ENCODE measurements at regions not wholly inside any gene's neighbourhood (a gene's known extent, or its start where the extent isn't known, plus 50 kb on each side); places are given as distances from the start of the nearest gene placed in this dataset.

DNA sequence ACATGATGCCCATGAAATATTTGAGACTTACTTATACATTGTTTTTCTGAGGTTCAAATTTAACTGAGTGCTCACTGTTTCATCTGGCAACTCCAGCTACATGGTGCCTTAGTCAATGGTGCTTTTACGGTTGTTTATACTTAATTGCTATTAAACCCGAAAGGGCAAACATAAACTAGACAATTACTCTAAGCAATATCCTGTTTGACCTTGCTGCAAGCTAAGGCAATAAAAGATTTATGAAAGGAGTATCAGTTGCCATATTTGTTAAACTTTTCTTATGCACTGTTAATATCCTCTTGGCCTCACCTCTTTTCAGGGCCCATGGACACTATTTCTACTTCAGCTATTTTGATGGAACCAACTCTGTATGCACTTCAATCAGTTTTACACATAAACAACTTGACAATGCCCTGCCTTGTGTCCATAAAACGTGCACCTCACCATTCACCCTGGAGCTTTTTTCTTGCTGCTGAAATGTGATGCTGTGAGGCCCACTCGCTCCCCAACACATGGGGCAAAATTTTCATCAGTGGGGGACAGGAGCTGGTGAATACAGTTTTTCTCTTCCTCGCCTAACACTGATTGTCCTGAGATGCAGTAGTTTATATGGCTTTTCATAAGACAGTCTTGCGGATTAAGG is 64.1 kb upstream of the HIF1A start:
- Mint-ChIP-seq H3K9me3 (peaks cover 2% of the 10 kb centered on the region), H3K4me1 (ENCODE audit: low read depth) (peaks cover 5% of the 10 kb centered on the region), H3K36me3 (ENCODE audit: low read depth) (no peaks in the 10 kb centered on the region), H3K27ac (no peak overlapping the region), H3K27me3 (ENCODE audit: low read depth) (no peaks in the 10 kb centered on the region), H3K4me3 (ENCODE audit: low read depth) (no peak overlapping the region)
- intact Hi-C loops (cut with micrococcal nuclease): no loop called here
- no peak for DNase-seq (ENCODE audit: low spot score)

DNA sequence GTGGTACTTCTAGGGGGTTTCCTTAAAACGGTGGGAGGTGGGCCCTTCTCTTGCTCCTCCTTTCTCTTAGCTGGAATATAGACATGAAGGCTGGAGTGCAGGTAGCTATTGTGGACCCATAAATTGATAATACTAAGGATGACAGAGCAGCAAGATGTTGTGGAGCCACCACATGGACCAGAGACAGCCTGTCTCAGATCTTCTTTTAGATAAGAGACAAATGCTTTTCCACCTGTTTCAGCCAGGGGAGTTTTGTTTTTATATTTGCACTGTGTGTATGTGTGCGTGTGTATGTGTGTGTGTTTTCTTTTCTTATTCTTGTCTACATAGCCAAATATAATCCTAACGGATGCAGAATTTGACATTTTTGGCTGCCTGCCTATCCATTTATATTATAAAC is 62.9 kb upstream of the HIF1A start:
- no peak overlapping the region for H3K4me3 Mint-ChIP-seq (ENCODE audit: low read depth)
- peaks cover 11% of the 10 kb centered on the region for H3K4me1 Mint-ChIP-seq (ENCODE audit: low read depth)
- H3K27me3 Mint-ChIP-seq (ENCODE audit: low read depth): no peaks in the 10 kb centered on the region
- DNase-seq (ENCODE audit: low spot score): no peak
- no peaks in the 10 kb centered on the region for H3K36me3 Mint-ChIP-seq (ENCODE audit: low read depth)
- intact Hi-C loops (cut with micrococcal nuclease): no loop called here
- H3K9me3 Mint-ChIP-seq: peaks cover 2% of the 10 kb centered on the region
- H3K27ac Mint-ChIP-seq: no peak overlapping the region

DNA sequence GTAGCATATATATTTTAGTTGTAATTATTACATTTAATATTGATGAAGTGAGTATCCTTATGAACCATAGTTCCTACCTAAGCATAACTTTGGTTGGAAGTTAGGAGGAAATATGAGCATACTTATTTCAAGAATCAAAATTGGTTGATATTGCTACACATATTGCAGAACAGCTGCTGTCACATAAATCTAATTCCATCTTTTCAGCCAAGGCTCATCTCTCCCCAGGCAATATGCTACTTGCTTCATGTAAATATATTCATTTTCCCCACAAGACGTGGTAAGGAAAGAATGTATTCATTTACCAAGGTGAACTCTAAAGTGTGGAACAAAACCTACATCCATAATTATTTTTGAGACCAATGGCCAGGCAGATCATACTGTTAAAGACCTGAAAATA is 62.5 kb upstream of the HIF1A start:
- Mint-ChIP-seq H3K27ac (no peak overlapping the region), H3K27me3 (ENCODE audit: low read depth) (no peaks in the 10 kb centered on the region), H3K36me3 (ENCODE audit: low read depth) (no peaks in the 10 kb centered on the region), H3K9me3 (peaks cover 2% of the 10 kb centered on the region), H3K4me1 (ENCODE audit: low read depth) (peaks cover 10% of the 10 kb centered on the region), H3K4me3 (ENCODE audit: low read depth) (no peak overlapping the region)
- intact Hi-C loops (cut with micrococcal nuclease): no loop called here
- no peak for DNase-seq (ENCODE audit: low spot score)

DNA sequence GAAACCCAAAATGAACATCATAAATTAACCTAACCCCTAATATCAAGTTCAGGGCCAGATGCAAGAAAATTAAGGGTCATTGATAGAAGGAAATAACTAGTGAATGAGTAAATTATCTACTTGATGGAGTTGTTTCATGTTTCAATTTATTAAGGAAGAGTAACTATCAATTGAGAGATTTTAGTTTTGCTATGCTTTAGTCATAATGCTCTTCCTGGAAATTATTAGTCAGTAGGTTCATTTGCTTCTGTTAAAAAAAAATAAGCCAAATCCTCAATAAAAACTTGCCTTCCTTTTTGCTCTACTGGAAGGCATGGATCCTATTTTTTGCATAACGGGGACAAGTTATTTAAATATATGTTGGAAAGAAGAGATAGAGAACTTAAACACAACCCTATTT is 59.0 kb upstream of the HIF1A start:
- Mint-ChIP-seq H3K36me3 (ENCODE audit: low read depth) (peaks cover 2% of the 10 kb centered on the region), H3K4me1 (ENCODE audit: low read depth) (peaks cover 12% of the 10 kb centered on the region), H3K9me3 (peaks cover 2% of the 10 kb centered on the region), H3K4me3 (ENCODE audit: low read depth) (no peak overlapping the region), H3K27ac (no peak overlapping the region), H3K27me3 (ENCODE audit: low read depth) (no peaks in the 10 kb centered on the region)
- intact Hi-C loops (cut with micrococcal nuclease): no loop called here
- no peak for DNase-seq (ENCODE audit: low spot score)

DNA sequence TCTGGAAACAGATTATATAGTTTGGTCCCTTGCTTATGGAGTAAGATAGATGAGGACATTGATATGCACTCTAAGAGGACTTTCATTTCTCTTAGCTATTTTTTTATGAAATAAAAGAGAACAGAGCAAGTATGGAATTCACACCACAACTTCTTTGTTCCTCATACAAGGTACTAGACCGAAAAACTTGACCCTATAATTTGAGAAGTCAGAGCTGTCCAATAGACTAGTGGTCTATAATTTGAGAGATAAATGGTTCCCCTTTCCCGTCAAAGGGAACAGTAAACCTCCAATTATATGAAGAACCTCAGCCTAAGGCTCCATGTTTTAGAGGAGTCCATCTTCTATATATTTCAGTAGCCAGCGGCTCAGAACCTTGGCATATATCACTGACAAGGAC is 58.5 kb upstream of the HIF1A start:
- Mint-ChIP-seq H3K27me3 (ENCODE audit: low read depth) (no peaks in the 10 kb centered on the region), H3K36me3 (ENCODE audit: low read depth) (peaks cover 2% of the 10 kb centered on the region), H3K4me1 (ENCODE audit: low read depth) (peaks cover 12% of the 10 kb centered on the region), H3K9me3 (peaks cover 2% of the 10 kb centered on the region), H3K27ac (no peak overlapping the region), H3K4me3 (ENCODE audit: low read depth) (no peak overlapping the region)
- no peak for DNase-seq (ENCODE audit: low spot score)
- intact Hi-C loops (cut with micrococcal nuclease): no loop called here

DNA sequence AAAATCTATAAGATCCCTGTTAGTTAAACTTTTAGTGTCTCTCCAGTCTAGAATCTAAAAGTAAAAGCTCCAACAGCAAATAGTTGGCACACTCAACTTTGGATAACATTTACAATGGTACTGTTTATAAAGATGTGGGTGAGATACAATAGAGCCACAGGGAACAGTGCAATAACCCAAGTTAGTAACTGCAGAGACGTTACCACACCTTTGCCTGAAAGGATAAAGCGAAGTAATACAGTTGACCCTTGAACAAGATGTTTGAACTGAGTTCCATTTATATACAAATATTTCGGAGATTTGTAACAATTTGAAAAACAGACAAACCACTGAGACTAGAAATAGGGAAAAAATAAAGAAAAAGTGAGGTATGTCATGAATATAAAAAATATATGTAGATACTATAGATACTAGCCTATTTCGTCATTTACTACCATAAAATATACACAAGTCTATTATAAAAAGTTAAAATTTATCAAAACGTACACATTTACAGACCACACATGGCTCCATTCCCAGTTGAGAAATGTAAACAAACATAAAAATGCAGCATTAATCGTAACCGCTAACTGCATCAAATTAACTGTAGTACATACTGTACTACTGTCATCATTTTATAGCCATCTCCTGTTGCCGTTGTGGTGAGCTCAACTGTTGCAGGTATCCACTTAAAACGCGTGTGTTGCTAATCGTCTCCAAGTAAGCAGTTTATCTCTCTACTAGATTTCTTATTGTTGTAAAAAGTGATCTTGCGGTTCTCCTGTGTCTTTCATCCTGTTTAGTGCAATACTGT is 56.5 kb upstream of the HIF1A start:
- Mint-ChIP-seq H3K4me1 (ENCODE audit: low read depth) (peaks cover 20% of the 10 kb centered on the region), H3K36me3 (ENCODE audit: low read depth) (peaks cover 2% of the 10 kb centered on the region), H3K27me3 (ENCODE audit: low read depth) (no peaks in the 10 kb centered on the region), H3K4me3 (ENCODE audit: low read depth) (no peak overlapping the region), H3K27ac (no peak overlapping the region), H3K9me3 (peaks cover 2% of the 10 kb centered on the region)
- intact Hi-C loops (cut with micrococcal nuclease): no loop called here
- DNase-seq (ENCODE audit: low spot score): no peak

DNA sequence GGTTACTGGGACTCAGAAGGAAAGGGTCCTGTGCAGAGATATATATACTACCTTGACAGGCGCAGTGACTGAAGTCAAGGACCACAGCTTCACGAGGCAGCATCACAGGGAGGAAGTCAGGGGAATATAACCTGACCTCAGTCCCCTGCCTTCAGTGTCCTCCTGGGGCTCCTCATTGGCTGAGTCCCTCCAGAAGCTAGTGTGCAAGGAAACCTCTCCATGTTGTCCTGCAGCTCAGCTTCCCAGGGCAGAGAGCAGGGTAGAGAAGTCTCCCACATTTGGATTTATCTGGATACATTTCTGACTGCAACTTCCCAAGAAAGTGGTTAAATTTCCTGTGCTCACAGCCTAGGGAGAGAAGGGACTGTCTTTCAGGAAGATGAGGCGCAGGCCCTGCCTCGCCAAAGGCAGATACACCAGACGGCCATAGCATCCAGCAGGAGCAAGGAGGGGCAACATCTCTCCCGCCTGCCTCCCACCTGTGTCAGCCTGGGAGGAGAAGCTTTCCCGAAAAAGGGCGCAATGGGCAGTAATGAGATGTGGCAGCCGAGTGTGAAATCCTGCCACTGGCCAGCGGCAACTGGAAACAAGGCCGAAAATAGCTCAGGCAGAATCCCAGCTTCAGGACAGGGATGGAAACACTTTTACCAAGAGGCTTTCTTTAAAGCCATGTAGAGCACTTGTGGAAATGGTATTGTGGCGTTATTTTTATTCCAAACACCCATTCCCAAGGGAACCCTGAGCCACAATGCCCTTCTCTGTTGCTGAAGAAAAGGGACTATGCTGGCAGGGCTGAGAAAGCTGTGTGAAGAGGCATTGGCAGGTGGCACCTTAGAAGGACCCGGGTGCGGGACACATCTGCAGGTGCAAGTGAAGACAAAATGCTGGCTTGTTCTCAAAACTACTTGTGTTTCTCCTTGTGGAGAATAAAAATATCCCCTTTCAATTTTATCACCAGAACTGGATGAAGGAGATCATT is 54.9 kb upstream of the HIF1A start:
- peaks cover 29% of the 10 kb centered on the region for H3K4me1 Mint-ChIP-seq (ENCODE audit: low read depth)
- H3K27me3 Mint-ChIP-seq (ENCODE audit: low read depth): no peaks in the 10 kb centered on the region
- H3K27ac Mint-ChIP-seq: no peak overlapping the region
- peaks cover 2% of the 10 kb centered on the region for H3K36me3 Mint-ChIP-seq (ENCODE audit: low read depth)
- intact Hi-C loops (cut with micrococcal nuclease): no loop called here
- no peaks in the 10 kb centered on the region for H3K9me3 Mint-ChIP-seq
- no peak for DNase-seq (ENCODE audit: low spot score)
- no peak overlapping the region for H3K4me3 Mint-ChIP-seq (ENCODE audit: low read depth)

DNA sequence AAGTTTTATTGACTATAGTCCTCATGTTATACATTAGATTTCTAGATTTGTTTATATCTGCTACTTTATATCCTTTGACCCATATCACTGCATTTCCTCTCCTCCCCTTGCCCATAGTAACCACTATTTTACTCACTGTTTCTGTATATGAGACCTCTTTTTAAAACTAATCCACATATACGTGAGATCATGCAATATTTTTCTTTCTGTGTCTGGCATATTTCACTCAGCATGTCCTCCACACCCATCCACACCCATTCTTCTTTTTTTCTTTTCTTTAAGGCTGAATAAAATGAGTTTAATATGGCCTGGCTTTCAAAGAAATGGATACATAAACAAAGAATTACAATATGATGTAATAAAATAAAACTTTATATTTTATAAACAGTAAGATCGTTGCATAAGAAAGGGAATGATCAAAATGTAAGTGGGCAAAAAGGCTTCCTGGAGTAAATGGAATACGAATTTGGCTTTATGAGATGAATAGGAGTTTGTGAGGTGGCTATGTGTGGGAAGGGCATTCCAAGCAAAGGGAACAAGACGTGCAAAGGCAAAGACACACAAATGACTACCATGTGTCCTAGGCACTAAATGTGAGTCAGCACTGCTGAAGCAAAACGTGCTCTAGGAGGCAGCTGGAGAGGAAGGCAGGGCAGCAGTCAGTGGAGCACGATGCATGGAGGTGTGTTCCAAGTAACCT is 53.2 kb upstream of the HIF1A start:
- Mint-ChIP-seq H3K9me3 (no peaks in the 10 kb centered on the region), H3K27me3 (ENCODE audit: low read depth) (no peaks in the 10 kb centered on the region), H3K36me3 (ENCODE audit: low read depth) (peaks cover 2% of the 10 kb centered on the region), H3K4me3 (ENCODE audit: low read depth) (no peak overlapping the region), H3K27ac (no peak overlapping the region), H3K4me1 (ENCODE audit: low read depth) (peaks cover 20% of the 10 kb centered on the region)
- intact Hi-C loops (cut with micrococcal nuclease): no loop called here
- DNase-seq (ENCODE audit: low spot score): no peak

DNA sequence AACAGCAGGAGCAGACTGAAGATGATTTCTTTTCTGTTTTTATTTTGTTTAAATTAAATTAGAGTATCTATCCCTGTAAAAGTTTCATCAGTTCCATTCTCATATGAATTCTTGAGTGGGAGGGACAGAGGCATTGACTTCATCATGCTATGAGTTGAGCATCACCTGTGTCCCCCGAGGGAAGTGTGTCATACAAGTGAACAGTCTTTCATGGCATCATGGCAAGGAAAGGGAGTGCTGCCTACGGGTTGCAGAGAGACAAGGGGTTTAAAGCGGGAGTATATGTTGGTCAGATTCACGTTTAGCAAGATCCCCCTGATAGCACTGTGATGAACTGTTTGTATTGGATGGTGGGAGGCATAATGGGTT is 52.7 kb upstream of the HIF1A start:
- peaks cover 2% of the 10 kb centered on the region for H3K36me3 Mint-ChIP-seq (ENCODE audit: low read depth)
- H3K9me3 Mint-ChIP-seq: no peaks in the 10 kb centered on the region
- no peaks in the 10 kb centered on the region for H3K27me3 Mint-ChIP-seq (ENCODE audit: low read depth)
- no peak overlapping the region for H3K27ac Mint-ChIP-seq
- no peak for DNase-seq (ENCODE audit: low spot score)
- peaks cover 20% of the 10 kb centered on the region for H3K4me1 Mint-ChIP-seq (ENCODE audit: low read depth)
- intact Hi-C loops (cut with micrococcal nuclease): no loop called here
- H3K4me3 Mint-ChIP-seq (ENCODE audit: low read depth): no peak overlapping the region

DNA sequence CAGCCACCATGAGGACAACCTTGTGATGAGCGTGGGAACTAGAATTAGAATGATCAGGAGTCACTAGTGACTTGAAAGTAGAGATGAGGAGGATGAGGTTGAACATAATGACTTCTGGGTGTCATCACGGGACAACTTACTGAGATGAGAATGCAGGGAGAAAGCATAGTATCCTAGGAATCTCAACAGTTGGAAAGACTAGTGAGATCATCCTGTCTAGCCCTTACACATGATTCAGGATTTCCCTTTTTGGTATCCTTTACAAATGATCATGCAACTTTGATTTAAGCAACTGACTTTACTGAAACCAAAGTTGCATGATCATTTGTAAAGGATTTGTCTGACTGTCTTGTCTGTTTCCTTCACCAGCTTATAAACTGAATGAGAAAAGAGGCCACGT is 51.8 kb upstream of the HIF1A start:
- DNase-seq (ENCODE audit: low spot score): no peak
- H3K4me3 Mint-ChIP-seq (ENCODE audit: low read depth): no peak overlapping the region
- intact Hi-C loops (cut with micrococcal nuclease): no loop called here
- no peak overlapping the region for H3K27ac Mint-ChIP-seq
- H3K9me3 Mint-ChIP-seq: no peaks in the 10 kb centered on the region
- H3K27me3 Mint-ChIP-seq (ENCODE audit: low read depth): no peaks in the 10 kb centered on the region
- H3K36me3 Mint-ChIP-seq (ENCODE audit: low read depth): no peaks in the 10 kb centered on the region
- H3K4me1 Mint-ChIP-seq (ENCODE audit: low read depth): peaks cover 24% of the 10 kb centered on the region

DNA sequence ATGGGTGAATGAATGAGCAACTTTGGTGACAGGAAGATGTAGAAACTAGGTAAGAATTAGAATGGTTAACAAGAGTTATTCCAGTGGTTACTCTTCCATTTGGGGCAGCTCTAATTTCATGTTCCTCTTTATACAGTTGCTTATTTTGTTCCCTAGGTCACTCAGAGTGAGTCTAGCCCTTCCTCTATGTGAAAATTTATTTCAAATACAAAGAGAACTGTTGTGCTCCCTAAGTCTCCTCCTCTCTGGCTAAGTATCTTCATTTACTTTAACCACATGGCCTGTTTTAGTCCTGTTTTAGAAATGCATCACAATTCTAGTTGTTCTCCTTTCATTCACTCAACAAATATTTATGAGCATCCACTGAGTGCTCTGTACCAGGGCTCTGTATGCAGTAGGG is 51.1 kb upstream of the HIF1A start:
- Mint-ChIP-seq H3K4me1 (ENCODE audit: low read depth) (peaks cover 26% of the 10 kb centered on the region), H3K27ac (no peak overlapping the region), H3K4me3 (ENCODE audit: low read depth) (no peak overlapping the region), H3K9me3 (no peaks in the 10 kb centered on the region), H3K36me3 (ENCODE audit: low read depth) (no peaks in the 10 kb centered on the region), H3K27me3 (ENCODE audit: low read depth) (no peaks in the 10 kb centered on the region)
- no peak for DNase-seq (ENCODE audit: low spot score)
- intact Hi-C loops (cut with micrococcal nuclease): no loop called here

DNA sequence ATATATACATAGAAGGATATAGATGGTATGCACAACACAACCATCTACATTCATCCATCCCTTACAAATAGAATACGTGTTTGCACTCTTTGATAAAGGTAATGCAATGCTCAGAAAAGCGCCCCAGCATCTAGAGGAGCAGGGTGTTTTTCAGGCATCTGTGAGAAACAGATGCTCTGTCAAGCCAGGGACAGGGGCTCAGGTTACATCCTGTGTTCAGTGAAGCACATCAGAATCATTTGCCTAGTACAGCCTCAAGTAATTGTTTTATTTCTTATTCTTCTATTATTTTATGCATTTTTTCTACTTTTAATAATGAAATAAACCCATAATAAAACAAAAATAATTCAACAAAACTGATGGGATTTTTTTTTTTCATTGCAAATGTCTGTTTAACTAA is 50.5 kb upstream of the HIF1A start:
- Mint-ChIP-seq H3K27ac (no peak overlapping the region), H3K4me1 (ENCODE audit: low read depth) (peaks cover 31% of the 10 kb centered on the region), H3K9me3 (no peaks in the 10 kb centered on the region), H3K27me3 (ENCODE audit: low read depth) (no peaks in the 10 kb centered on the region), H3K36me3 (ENCODE audit: low read depth) (no peaks in the 10 kb centered on the region), H3K4me3 (ENCODE audit: low read depth) (no peak overlapping the region)
- intact Hi-C loops (cut with micrococcal nuclease): no loop called here
- DNase-seq (ENCODE audit: low spot score): no peak
